IMR-90 (cell line): ENCODE measurements at regions not wholly inside any gene's neighbourhood (a gene's known extent, or its start where the extent isn't known, plus 50 kb on each side); places are given as distances from the start of the nearest gene placed in this dataset.

Source experiments
- ATAC-seq: fragments of 200-7000 bp; cut with Tn5 transposase; 2 replicates; pipeline ENCODE4 v1.9.1; 2020; ENCODE audit warnings: low read depth, mild to moderate bottlenecking, moderate library complexity
- BruUV-seq: library from RNA; stranded (reverse); fragments of 400-500 nt; replicated peaks from 2 replicates; lab custom pipeline; 2021; lab: Mats Ljungman, UMichigan
- CTCF ChIA-PET: fragments of 300-600 bp; formaldehyde crosslinking; extraction: SDS; loops from one replicate; lab custom pipeline; 2021; ENCODE audit warnings: antibody characterized with exemption; lab: Yijun Ruan, JAX
- POLR2A ChIA-PET: fragments of 300-600 bp; sonication (Branson Sonifier 250); formaldehyde crosslinking; loops from one replicate; lab custom pipeline; 2022; ENCODE audit warnings: antibody characterized with exemption; ENCODE audit not compliant: unreplicated experiment; lab: Charles Lee
- DNase-seq: peaks from one replicate; pipeline ENCODE4 v3.0.0; 2013
- H2AFZ ChIP-seq: replicated peaks from 2 replicates; pipeline ENCODE3; 2013; ENCODE audit warnings: low read length, mild to moderate bottlenecking; ENCODE audit not compliant: poor library complexity
- H2AK5ac ChIP-seq: 2 replicates; pipeline ENCODE4 v1.6.1; 2013; ENCODE audit warnings: low read depth, low read length, inconsistent platforms
- H2AK9ac ChIP-seq: replicated peaks from 2 replicates; pipeline ENCODE3; 2013; ENCODE audit warnings: mild to moderate bottlenecking, low read depth, low read length, moderate library complexity; ENCODE audit not compliant: poor library complexity
- H2BK120ac ChIP-seq: 2 replicates; pipeline ENCODE4 v1.6.1; 2013; ENCODE audit warnings: low read depth, low read length, inconsistent platforms
- H2BK15ac ChIP-seq: 3 replicates; pipeline ENCODE4 v1.6.1; 2013; ENCODE audit warnings: low read depth, low read length, inconsistent platforms
- H2BK20ac ChIP-seq: 2 replicates; pipeline ENCODE4 v1.6.1; 2013; ENCODE audit warnings: low read depth, mild to moderate bottlenecking, inconsistent platforms, low read length, moderate library complexity
- H2BK5ac ChIP-seq: 2 replicates; pipeline ENCODE4 v1.6.1; 2013; ENCODE audit warnings: mild to moderate bottlenecking, low read depth, low read length, inconsistent platforms; ENCODE audit not compliant: poor library complexity, severe bottlenecking
- H3K14ac ChIP-seq: replicated peaks from 2 replicates; pipeline ENCODE4 v1.6.1; 2013; ENCODE audit warnings: low read depth, low read length, inconsistent platforms
- H3K18ac ChIP-seq: 2 replicates; pipeline ENCODE4 v1.6.1; 2013; ENCODE audit warnings: low read depth, low read length, control low read depth
- H3K23ac ChIP-seq: 2 replicates; pipeline ENCODE4 v1.6.1; 2013; ENCODE audit warnings: low read depth, low read length, inconsistent platforms
- H3K27ac ChIP-seq: 2 replicates; pipeline ENCODE4 v1.5.1; 2013; ENCODE audit warnings: mild to moderate bottlenecking, control low read depth, low read length; ENCODE audit not compliant: insufficient read depth
- H3K27me3 ChIP-seq: 2 replicates; pipeline ENCODE4 v1.6.1; 2013; ENCODE audit warnings: low read length; ENCODE audit not compliant: control insufficient read depth, insufficient read depth
- H3K36me3 ChIP-seq: 2 replicates; pipeline ENCODE4 v1.6.1; 2013; ENCODE audit warnings: low read length, mixed read lengths; ENCODE audit not compliant: control insufficient read depth, insufficient read depth
- H3K4ac ChIP-seq: 2 replicates; pipeline ENCODE4 v1.6.1; 2013; ENCODE audit warnings: low read depth, low read length, inconsistent platforms
- H3K4me1 ChIP-seq: 2 replicates; pipeline ENCODE4 v1.6.1; 2013; ENCODE audit warnings: low read length, mixed read lengths; ENCODE audit not compliant: control insufficient read depth, insufficient read depth
- H3K4me2 ChIP-seq: 2 replicates; pipeline ENCODE4 v1.6.1; 2013; ENCODE audit warnings: low read depth, mild to moderate bottlenecking, control low read depth, low read length, moderate library complexity
- H3K4me3 ChIP-seq: 2 replicates; pipeline ENCODE4 v1.5.1; 2013; ENCODE audit warnings: low read depth, mild to moderate bottlenecking, control low read depth, low read length, moderate library complexity; ENCODE audit not compliant: insufficient read depth
- H3K56ac ChIP-seq: 2 replicates; pipeline ENCODE4 v1.6.1; 2013; ENCODE audit warnings: low read length, inconsistent platforms; ENCODE audit not compliant: insufficient read depth; ENCODE audit errors: extremely low read depth
- H3K79me1 ChIP-seq, 2 experiments: 2 replicates each; pipeline ENCODE4 v1.6.1; 2013; ENCODE audit warnings: low read length in 2 of 2, inconsistent platforms in 1 of 2, low read depth in 1 of 2
- H3K9ac ChIP-seq: 2 replicates; pipeline ENCODE4 v1.6.1; 2013; ENCODE audit warnings: low read depth, low read length, control low read depth
- H3K9me1 ChIP-seq: 2 replicates; pipeline ENCODE4 v1.6.1; 2013; ENCODE audit warnings: low read length, inconsistent platforms; ENCODE audit not compliant: insufficient read depth
- H3K9me3 ChIP-seq: 2 replicates; pipeline ENCODE4 v1.6.1; 2013; ENCODE audit warnings: low read length; ENCODE audit not compliant: control insufficient read depth, insufficient read depth
- H4K20me1 ChIP-seq: 2 replicates; pipeline ENCODE4 v1.6.1; 2013; ENCODE audit warnings: low read length, inconsistent platforms; ENCODE audit not compliant: insufficient read depth
- H4K5ac ChIP-seq: 2 replicates; pipeline ENCODE4 v1.6.1; 2013; ENCODE audit warnings: mild to moderate bottlenecking, low read depth, low read length, control low read depth
- H4K8ac ChIP-seq, 2 experiments: 2 replicates each; pipeline ENCODE4 v1.6.1; 2013; ENCODE audit warnings: low read depth in 2 of 2, low read length in 2 of 2, control low read depth in 1 of 2, inconsistent platforms in 1 of 2
- H4K91ac ChIP-seq: 2 replicates; pipeline ENCODE4 v1.6.1; 2013; ENCODE audit warnings: low read depth, low read length, inconsistent platforms; ENCODE audit not compliant: insufficient read depth
- BHLHE40 ChIP-seq: fragments of 150-350 bp; IDR thresholded peaks from 2 replicates; pipeline ENCODE4 v1.6.1; 2016; ENCODE audit warnings: mild to moderate bottlenecking, low read depth, low read length
- CEBPB ChIP-seq: IDR thresholded peaks from 2 replicates; pipeline ENCODE4 v1.6.1; 2012; ENCODE audit warnings: low read depth, low read length, improper control_type of control experiment
- RAD21 ChIP-seq: IDR thresholded peaks from 2 replicates; pipeline ENCODE4 v1.6.1; 2012; ENCODE audit warnings: low read length, improper control_type of control experiment
- RFX5 ChIP-seq: IDR thresholded peaks from 2 replicates; pipeline ENCODE4 v1.8.0; 2012; ENCODE audit warnings: low read depth, mild to moderate bottlenecking, low read length, moderate library complexity
- WGBS, 2 experiments: methylation state at CpG; one replicate each; pipeline versions ENCODE4 v1.1.5 to v1.1.7; 2013; ENCODE audit warnings: missing lambda C conversion rate in 2 of 2; ENCODE audit not compliant: insufficient read length in 1 of 2; ENCODE audit errors: extremely low coverage in 2 of 2; 5-methylcytosine and 5-hydroxymethylcytosine counted together
- dilution Hi-C: fragments of 300-500 bp; cut with HindIII; formaldehyde crosslinking; loops from one replicate; pipeline ENCODE4 v1.14.3; 2018; ENCODE audit warnings: low sequenced_read_pairs; ENCODE audit not compliant: unreplicated experiment
- in situ Hi-C: fragments of 300-500 bp; cut with MboI; formaldehyde crosslinking; loops from 3 replicates; pipeline ENCODE4 v1.14.3; 2019; ENCODE audit warnings: low sequenced_read_pairs, inconsistent platforms, mixed read lengths
- intact Hi-C: fragments of 100-400 bp; cut with micrococcal nuclease; formaldehyde crosslinking; loops from 2 replicates; pipeline ENCODE4 v1.10.0; 2022
- TF ChIP-seq, protein P1 (sequence below): conservative IDR thresholded peaks from 2 replicates; pipeline ENCODE4 v1.5.1; 2012; ENCODE audit warnings: mild to moderate bottlenecking, low read depth, low read length, improper control_type of control experiment

DNA sequence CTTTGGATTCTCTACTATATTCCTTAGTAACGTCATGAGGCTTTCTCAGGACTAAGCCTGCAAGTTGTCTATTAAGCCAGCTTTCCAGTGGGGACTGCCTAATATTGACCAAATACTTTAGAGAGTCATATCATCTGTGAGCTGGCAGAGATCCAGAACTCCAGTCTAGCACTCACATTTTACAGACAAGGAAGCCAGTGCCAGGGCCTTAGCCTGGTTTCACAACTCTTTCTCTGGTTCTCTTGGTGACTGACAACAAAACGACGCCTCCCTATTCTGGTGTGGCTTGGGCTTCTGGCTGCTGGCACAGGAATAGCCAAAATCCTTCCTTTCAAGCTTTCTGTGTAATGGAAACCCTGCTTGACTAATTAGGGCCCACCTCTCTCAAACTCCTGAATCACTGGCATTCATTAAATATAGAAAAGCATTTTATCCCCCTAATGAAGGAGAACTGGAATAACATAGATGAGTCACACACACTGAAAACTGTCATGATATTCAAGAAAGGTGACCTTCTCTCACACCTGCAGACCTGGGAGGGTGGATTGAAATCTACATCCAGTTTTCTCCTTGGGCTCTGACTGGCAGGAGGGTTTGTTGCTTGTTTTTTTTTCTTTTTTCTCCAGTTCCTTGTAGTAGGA is 75.2 kb upstream of the UBL3 start:
- TF ChIP-seq CEBPB (peak; percentile 84), RFX5 (no peak), BHLHE40 (no peak), RAD21 (no peak)
- TF ChIP-seq, protein P1, sequence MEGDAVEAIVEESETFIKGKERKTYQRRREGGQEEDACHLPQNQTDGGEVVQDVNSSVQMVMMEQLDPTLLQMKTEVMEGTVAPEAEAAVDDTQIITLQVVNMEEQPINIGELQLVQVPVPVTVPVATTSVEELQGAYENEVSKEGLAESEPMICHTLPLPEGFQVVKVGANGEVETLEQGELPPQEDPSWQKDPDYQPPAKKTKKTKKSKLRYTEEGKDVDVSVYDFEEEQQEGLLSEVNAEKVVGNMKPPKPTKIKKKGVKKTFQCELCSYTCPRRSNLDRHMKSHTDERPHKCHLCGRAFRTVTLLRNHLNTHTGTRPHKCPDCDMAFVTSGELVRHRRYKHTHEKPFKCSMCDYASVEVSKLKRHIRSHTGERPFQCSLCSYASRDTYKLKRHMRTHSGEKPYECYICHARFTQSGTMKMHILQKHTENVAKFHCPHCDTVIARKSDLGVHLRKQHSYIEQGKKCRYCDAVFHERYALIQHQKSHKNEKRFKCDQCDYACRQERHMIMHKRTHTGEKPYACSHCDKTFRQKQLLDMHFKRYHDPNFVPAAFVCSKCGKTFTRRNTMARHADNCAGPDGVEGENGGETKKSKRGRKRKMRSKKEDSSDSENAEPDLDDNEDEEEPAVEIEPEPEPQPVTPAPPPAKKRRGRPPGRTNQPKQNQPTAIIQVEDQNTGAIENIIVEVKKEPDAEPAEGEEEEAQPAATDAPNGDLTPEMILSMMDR = no peak
- ATAC-seq (no peak), DNase-seq (peak; percentile 78)
- Histone ChIP-seq H3K56ac (no peak overlapping the region), H2BK120ac (peak overlapping the region; percentile 73), H3K14ac (0 out of 2 replicates have a peak overlapping the region, but pooled peaks have one; percentile 1), H4K5ac (no peak overlapping the region), H4K91ac (peak overlapping the region; percentile 5; the same call in 1 of the 2 replicates), H4K20me1 (peaks cover 10% of the 10 kb centered on the region; the same call in 1 of the 2 replicates), H3K4me1 (peaks cover 24% of the 10 kb centered on the region), H3K4me2 (no peak overlapping the region), H2AK5ac (peak overlapping the region; percentile 42; the same call in 1 of the 2 replicates), H3K9me3 (no peaks in the 10 kb centered on the region), H3K27ac (no peak overlapping the region), H2BK5ac (peak overlapping the region; percentile 90), H2BK20ac (peak overlapping the region; percentile 75), H3K36me3 (no peaks in the 10 kb centered on the region), H3K27me3 (peaks cover 8% of the 10 kb centered on the region), H2AFZ (no peak overlapping the region), H3K9ac (no peak overlapping the region), H2AK9ac (no peak overlapping the region), H3K79me1 (peaks cover 0 to 3% of the 10 kb centered on the region in 2 experiments; a peak in 1 of 4 replicates), H2BK15ac (no peak overlapping the region), H4K8ac (peak overlapping the region in 1 of 2 experiments; percentile 50; a peak in 2 of 4 replicates), H3K9me1 (peaks cover 27% of the 10 kb centered on the region), H3K18ac (no peak overlapping the region; the same call in 1 of the 2 replicates), H3K23ac (peak overlapping the region; percentile 25; the same call in 1 of the 2 replicates), H3K4me3 (no peak overlapping the region), H3K4ac (peak overlapping the region; percentile 77; the same call in 1 of the 2 replicates)
- WGBS, 2 experiments = no CpG with 5 or more reads among the region's 3 CpGs
- ChIA-PET CTCF (interaction anchor here (1.0 to 1.7 kb wide), 3 partner anchors 46 to 187 kb away, joined by 3 to 8 read pairs (median 7); partner anchors contain the start of gene UBL3), POLR2A (interaction anchor here (1.4 kb wide), 1 partner anchor 75 kb away, joined by 8 read pairs; the partner anchor contains the start of gene UBL3)
- dilution Hi-C loops (no loop called here), intact Hi-C loops (no loop called here), in situ Hi-C loops (loop anchor here (10.0 kb wide), 1 partner anchor 189 kb away; no protein-coding TSS in a partner anchor)
- no TSS peak for BruUV-seq
